Neural progenitor cell (in vitro differentiated cells): ENCODE measurements at regions not wholly inside any gene's neighbourhood (a gene's known extent, or its start where the extent isn't known, plus 50 kb on each side); places are given as distances from the start of the nearest gene placed in this dataset.

Source experiments
- DNase-seq: peaks from one replicate; pipeline ENCODE4 v3.0.0-alpha.2; 2016; ENCODE audit warnings: low spot score
- H2AFZ ChIP-seq: fragments of 200-600 bp; sonication (generic); replicated peaks from 2 replicates; pipeline ENCODE4 v1.6.1; 2016; ENCODE audit warnings: antibody characterized with exemption
- H3F3A ChIP-seq: fragments of 200-600 bp; sonication (generic); 2 replicates; pipeline ENCODE4 v1.6.1; 2016; ENCODE audit warnings: antibody characterized with exemption, low read depth
- H3K27ac ChIP-seq: fragments of 200-600 bp; sonication (generic); 2 replicates; pipeline ENCODE4 v1.5.1; 2016; ENCODE audit warnings: mild to moderate bottlenecking
- H3K27me3 ChIP-seq: fragments of 200-600 bp; sonication (generic); 2 replicates; pipeline ENCODE4 v1.6.1; 2016; ENCODE audit warnings: mild to moderate bottlenecking, moderate library complexity
- H3K36me3 ChIP-seq: fragments of 200-600 bp; sonication (generic); 2 replicates; pipeline ENCODE4 v1.5.1; 2016
- H3K4me1 ChIP-seq: fragments of 200-600 bp; sonication (generic); 2 replicates; pipeline ENCODE4 v1.6.1; 2016; ENCODE audit warnings: mixed run types
- H3K4me2 ChIP-seq: fragments of 200-600 bp; sonication (generic); 2 replicates; pipeline ENCODE4 v1.6.1; 2016
- H3K4me3 ChIP-seq: fragments of 200-600 bp; sonication (generic); 2 replicates; pipeline ENCODE4 v1.5.1; 2016
- H3K79me2 ChIP-seq: fragments of 200-600 bp; sonication (generic); 2 replicates; pipeline ENCODE4 v1.6.1; 2016; ENCODE audit warnings: low read depth
- H3K9ac ChIP-seq: fragments of 200-600 bp; sonication (generic); 2 replicates; pipeline ENCODE4 v1.6.1; 2016
- H3K9me3 ChIP-seq: fragments of 200-600 bp; sonication (generic); 2 replicates; pipeline ENCODE4 v1.5.1; 2016; ENCODE audit warnings: low read depth
- H4K20me1 ChIP-seq: fragments of 200-600 bp; sonication (generic); 2 replicates; pipeline ENCODE4 v1.6.1; 2016; ENCODE audit warnings: low read depth
- H3K27ac Mint-ChIP-seq: 3 replicates; pipeline ENCODE4 v1.8.0; 2021; ENCODE audit warnings: mixed read lengths
- H3K27me3 Mint-ChIP-seq: 2 replicates; pipeline ENCODE4 v1.8.0; 2022; ENCODE audit warnings: low read depth, mild to moderate bottlenecking, inconsistent platforms, moderate library complexity, mixed read lengths; ENCODE audit not compliant: insufficient read depth
- H3K36me3 Mint-ChIP-seq: 3 replicates; pipeline ENCODE4 v1.8.0; 2021; ENCODE audit warnings: mixed read lengths
- H3K4me1 Mint-ChIP-seq: 3 replicates; pipeline ENCODE4 v1.8.0; 2021; ENCODE audit warnings: mixed read lengths
- H3K4me3 Mint-ChIP-seq: 3 replicates; pipeline ENCODE4 v1.8.0; 2021; ENCODE audit warnings: mild to moderate bottlenecking, moderate library complexity, mixed read lengths
- H3K9me3 Mint-ChIP-seq: 3 replicates; pipeline ENCODE4 v1.8.0; 2020; ENCODE audit warnings: mixed read lengths
- EZH2 ChIP-seq: fragments of 200-600 bp; sonication (generic); IDR thresholded peaks from 2 replicates; pipeline ENCODE4 v1.6.1; 2017; ENCODE audit warnings: antibody characterized with exemption, mild to moderate bottlenecking, moderate library complexity
- EZH2phosphoT487 ChIP-seq: fragments of 200-600 bp; sonication (generic); IDR thresholded peaks from 2 replicates; pipeline ENCODE4 v1.6.1; 2017; ENCODE audit warnings: antibody characterized with exemption
- TF ChIP-seq, protein P1 (sequence below): fragments of 200-600 bp; sonication (generic); IDR thresholded peaks from 2 replicates; pipeline ENCODE4 v1.5.1; 2017; ENCODE audit warnings: antibody characterized with exemption, mild to moderate bottlenecking

DNA sequence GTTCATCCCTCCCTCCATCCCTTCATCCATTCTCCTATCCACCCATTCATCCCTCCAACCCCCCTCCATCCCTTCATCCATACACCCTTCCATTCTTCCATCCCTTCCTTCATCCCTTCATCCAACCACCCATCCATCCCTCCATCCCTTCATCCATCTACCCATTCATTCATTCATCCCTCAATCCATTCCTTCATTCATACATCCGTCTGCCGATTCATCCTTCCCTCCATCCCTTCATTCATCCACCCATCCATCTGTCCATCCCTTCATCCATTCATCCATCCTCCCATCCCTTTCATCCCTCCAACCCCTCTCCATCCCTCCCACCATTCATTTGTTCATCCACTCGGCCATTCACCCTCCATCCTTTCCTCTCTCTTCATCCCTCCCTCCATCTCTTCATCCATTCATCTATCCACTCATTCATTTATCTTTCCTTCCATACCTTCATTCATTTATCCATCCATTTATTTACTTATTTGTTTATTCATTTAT lies 95.7 kb downstream of the FOXL1 start:
- H3K4me3 ChIP-seq, result no peak overlapping the region
- H3K36me3 ChIP-seq, result no peaks in the 10 kb centered on the region
- peaks cover 16% of the 10 kb centered on the region for H3F3A ChIP-seq
- no peak overlapping the region for H3K4me2 ChIP-seq
- H3K27ac ChIP-seq, result no peak overlapping the region
- no peak overlapping the region for H3K9ac ChIP-seq
- TF ChIP-seq EZH2phosphoT487 (no peak), EZH2 (no peak)
- TF ChIP-seq, protein P1, sequence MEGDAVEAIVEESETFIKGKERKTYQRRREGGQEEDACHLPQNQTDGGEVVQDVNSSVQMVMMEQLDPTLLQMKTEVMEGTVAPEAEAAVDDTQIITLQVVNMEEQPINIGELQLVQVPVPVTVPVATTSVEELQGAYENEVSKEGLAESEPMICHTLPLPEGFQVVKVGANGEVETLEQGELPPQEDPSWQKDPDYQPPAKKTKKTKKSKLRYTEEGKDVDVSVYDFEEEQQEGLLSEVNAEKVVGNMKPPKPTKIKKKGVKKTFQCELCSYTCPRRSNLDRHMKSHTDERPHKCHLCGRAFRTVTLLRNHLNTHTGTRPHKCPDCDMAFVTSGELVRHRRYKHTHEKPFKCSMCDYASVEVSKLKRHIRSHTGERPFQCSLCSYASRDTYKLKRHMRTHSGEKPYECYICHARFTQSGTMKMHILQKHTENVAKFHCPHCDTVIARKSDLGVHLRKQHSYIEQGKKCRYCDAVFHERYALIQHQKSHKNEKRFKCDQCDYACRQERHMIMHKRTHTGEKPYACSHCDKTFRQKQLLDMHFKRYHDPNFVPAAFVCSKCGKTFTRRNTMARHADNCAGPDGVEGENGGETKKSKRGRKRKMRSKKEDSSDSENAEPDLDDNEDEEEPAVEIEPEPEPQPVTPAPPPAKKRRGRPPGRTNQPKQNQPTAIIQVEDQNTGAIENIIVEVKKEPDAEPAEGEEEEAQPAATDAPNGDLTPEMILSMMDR, result no peak
- no peaks in the 10 kb centered on the region for H3K79me2 ChIP-seq
- Mint-ChIP-seq H3K4me1 (peaks cover 29% of the 10 kb centered on the region), H3K9me3 (no peaks in the 10 kb centered on the region), H3K27me3 (peaks cover 15% of the 10 kb centered on the region), H3K27ac (no peak overlapping the region), H3K36me3 (no peaks in the 10 kb centered on the region), H3K4me3 (no peak overlapping the region)
- H2AFZ ChIP-seq, result no peak overlapping the region
- no peak for DNase-seq
- no peaks in the 10 kb centered on the region for H4K20me1 ChIP-seq
- H3K4me1 ChIP-seq, result peaks cover 24% of the 10 kb centered on the region
- no peaks in the 10 kb centered on the region for H3K9me3 ChIP-seq
- H3K27me3 ChIP-seq, result peaks cover 6% of the 10 kb centered on the region

DNA sequence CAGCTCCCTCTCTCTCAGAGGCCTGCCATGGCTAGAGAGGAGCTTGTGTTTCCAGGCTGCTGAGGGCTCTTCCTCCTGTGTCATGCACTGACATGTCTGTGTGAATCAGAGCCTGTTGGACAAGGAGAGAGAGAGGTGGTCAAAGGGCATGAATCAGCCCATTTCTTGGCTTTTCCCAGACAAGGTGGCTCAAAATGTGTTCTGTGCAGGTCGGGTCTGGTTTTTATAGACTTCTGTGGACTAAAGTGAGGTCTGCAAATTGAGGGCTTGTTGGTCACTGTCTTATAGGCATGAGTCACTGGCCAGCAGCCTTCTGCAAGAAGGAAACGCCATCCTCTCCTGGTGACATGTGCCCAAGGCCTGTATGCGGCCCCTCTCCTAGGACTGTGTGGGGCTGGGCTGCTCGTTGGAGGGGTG lies 97.9 kb downstream of the FOXL1 start:
- Mint-ChIP-seq H3K27ac (no peak overlapping the region), H3K27me3 (peaks cover 12% of the 10 kb centered on the region), H3K4me1 (peaks cover 8% of the 10 kb centered on the region), H3K9me3 (peaks cover 8% of the 10 kb centered on the region), H3K4me3 (no peak overlapping the region), H3K36me3 (no peaks in the 10 kb centered on the region)
- TF ChIP-seq EZH2, result no peak
- no peak for TF ChIP-seq EZH2phosphoT487
- TF ChIP-seq, protein P1, result no peak
- Histone ChIP-seq H3K9ac (no peak overlapping the region), H3F3A (peaks cover 3% of the 10 kb centered on the region), H3K27me3 (peaks cover 6% of the 10 kb centered on the region), H3K4me3 (no peak overlapping the region), H3K9me3 (no peaks in the 10 kb centered on the region), H3K36me3 (no peaks in the 10 kb centered on the region), H3K79me2 (no peaks in the 10 kb centered on the region), H3K4me2 (no peak overlapping the region), H4K20me1 (no peaks in the 10 kb centered on the region), H3K27ac (no peak overlapping the region), H2AFZ (no peak overlapping the region), H3K4me1 (peaks cover 8% of the 10 kb centered on the region)
- no peak for DNase-seq

- DNase-seq, result no peak
- Histone ChIP-seq H3K9me3 (no peaks in the 10 kb centered on the region), H2AFZ (no peak overlapping the region), H3K36me3 (no peaks in the 10 kb centered on the region), H3F3A (no peaks in the 10 kb centered on the region), H3K4me1 (no peaks in the 10 kb centered on the region), H3K27me3 (peaks cover 5% of the 10 kb centered on the region), H3K4me2 (no peak overlapping the region), H3K9ac (no peak overlapping the region), H4K20me1 (no peaks in the 10 kb centered on the region), H3K79me2 (no peaks in the 10 kb centered on the region), H3K27ac (no peak overlapping the region), H3K4me3 (no peak overlapping the region)
- Mint-ChIP-seq H3K4me3 (no peak overlapping the region), H3K27me3 (peaks cover 10% of the 10 kb centered on the region), H3K36me3 (no peaks in the 10 kb centered on the region), H3K4me1 (no peaks in the 10 kb centered on the region), H3K9me3 (peaks cover 8% of the 10 kb centered on the region), H3K27ac (no peak overlapping the region)
- no peak for TF ChIP-seq EZH2
- TF ChIP-seq, protein P1, result no peak
- no peak for TF ChIP-seq EZH2phosphoT487
Measured at GRCh38 chr16:86679490-86679889, 101.1 kb downstream of the FOXL1 start.
